ENCODE measurements at regions not wholly inside any gene's neighbourhood (a gene's known extent, or its start where the extent isn't known, plus 50 kb on each side); places are given as distances from the start of the nearest gene placed in this dataset.

DNA sequence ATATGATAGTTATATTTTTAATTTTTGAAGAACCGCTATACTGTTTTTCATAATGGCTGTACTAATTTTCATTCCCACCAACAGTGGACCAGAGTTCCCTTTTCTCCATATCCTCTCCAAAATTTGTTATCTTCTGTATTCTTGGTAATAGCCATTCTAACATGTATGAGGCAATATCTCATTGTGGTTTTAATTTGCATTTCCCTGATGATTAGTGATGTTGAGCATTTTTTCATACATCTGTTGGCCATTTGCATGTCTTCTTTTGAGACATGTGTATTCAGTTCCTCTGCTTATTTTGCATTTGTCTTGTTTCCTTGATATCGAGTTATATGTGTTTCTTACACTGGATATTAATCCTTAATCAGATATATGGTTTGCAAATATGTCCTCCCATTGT, 770.8 kb upstream of the MBL2 start:
- Histone ChIP-seq H3K9me3 (ENCODE audit: control insufficient read depth, low read length) (peaks cover 3% of the 10 kb centered on the region), H3K9ac (ENCODE audit: extremely low read depth, low read length, poor library complexity, severe bottlenecking) (no peak overlapping the region), H3K27me3 (ENCODE audit: control insufficient read depth, insufficient read depth, low read length, poor library complexity, severe bottlenecking) (no peaks in the 10 kb centered on the region), H3K4me1 (ENCODE audit: control insufficient read depth, insufficient read depth, low read length) (no peaks in the 10 kb centered on the region), H3K27ac (ENCODE audit: low read depth, low read length) (no peak overlapping the region), H3K4me3 (ENCODE audit: low read length) (no peak overlapping the region), H3K36me3 (ENCODE audit: control insufficient read depth, insufficient read depth, low read length) (no peaks in the 10 kb centered on the region)
- no peak for DNase-seq
- 86 to 95% methylated on average over 1 to 2 of the region's 2 CpGs for WGBS, 2 experiments (ENCODE audit: insufficient coverage in 1 of 2, insufficient read length in 1 of 2)
- TF ChIP-seq, protein P1, sequence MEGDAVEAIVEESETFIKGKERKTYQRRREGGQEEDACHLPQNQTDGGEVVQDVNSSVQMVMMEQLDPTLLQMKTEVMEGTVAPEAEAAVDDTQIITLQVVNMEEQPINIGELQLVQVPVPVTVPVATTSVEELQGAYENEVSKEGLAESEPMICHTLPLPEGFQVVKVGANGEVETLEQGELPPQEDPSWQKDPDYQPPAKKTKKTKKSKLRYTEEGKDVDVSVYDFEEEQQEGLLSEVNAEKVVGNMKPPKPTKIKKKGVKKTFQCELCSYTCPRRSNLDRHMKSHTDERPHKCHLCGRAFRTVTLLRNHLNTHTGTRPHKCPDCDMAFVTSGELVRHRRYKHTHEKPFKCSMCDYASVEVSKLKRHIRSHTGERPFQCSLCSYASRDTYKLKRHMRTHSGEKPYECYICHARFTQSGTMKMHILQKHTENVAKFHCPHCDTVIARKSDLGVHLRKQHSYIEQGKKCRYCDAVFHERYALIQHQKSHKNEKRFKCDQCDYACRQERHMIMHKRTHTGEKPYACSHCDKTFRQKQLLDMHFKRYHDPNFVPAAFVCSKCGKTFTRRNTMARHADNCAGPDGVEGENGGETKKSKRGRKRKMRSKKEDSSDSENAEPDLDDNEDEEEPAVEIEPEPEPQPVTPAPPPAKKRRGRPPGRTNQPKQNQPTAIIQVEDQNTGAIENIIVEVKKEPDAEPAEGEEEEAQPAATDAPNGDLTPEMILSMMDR (conservative IDR thresholded peaks at IDR 0.05) = no peak
- Mint-ChIP-seq H3K4me1 (no peaks in the 10 kb centered on the region), H3K27ac (no peak overlapping the region), H3K4me3 (no peak overlapping the region), H3K36me3 (ENCODE audit: low read depth) (peaks cover 5% of the 10 kb centered on the region), H3K27me3 (ENCODE audit: insufficient read depth) (no peaks in the 10 kb centered on the region), H3K9me3 (peaks cover 7% of the 10 kb centered on the region)

DNA sequence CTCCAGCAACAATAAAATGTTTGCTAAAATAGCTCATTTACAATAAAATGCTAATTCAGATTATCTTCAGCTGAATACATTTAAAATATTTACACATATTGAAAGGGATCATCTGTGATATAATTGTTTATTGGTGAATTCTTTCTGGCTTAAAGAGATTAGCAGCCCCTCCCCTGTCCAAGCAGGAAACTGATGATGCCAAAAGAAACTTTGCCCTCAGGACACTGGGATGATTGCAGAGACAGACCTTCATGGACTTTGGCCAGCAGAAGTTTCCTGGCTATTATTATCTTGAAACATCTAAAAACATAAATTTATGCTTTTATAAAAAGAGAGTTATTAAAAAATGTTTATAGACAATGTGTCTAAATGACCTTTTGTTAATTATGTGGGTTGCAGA, 764.9 kb upstream of the MBL2 start:
- TF ChIP-seq, protein P1 (conservative IDR thresholded peaks at IDR 0.05) = no peak
- no peak overlapping the region for H3K27ac Mint-ChIP-seq
- H3K27me3 Mint-ChIP-seq (ENCODE audit: insufficient read depth) = no peaks in the 10 kb centered on the region
- DNase-seq = no peak
- no peaks in the 10 kb centered on the region for H3K27me3 ChIP-seq (ENCODE audit: control insufficient read depth, insufficient read depth, low read length, poor library complexity, severe bottlenecking)
- no peak overlapping the region for H3K9ac ChIP-seq (ENCODE audit: extremely low read depth, low read length, poor library complexity, severe bottlenecking)
- H3K36me3 Mint-ChIP-seq (ENCODE audit: low read depth) = no peaks in the 10 kb centered on the region
- peaks cover 7% of the 10 kb centered on the region for H3K4me1 Mint-ChIP-seq
- H3K9me3 Mint-ChIP-seq = no peaks in the 10 kb centered on the region
- no peak overlapping the region for H3K4me3 Mint-ChIP-seq
- H3K4me1 ChIP-seq (ENCODE audit: control insufficient read depth, insufficient read depth, low read length) = peaks cover 5% of the 10 kb centered on the region
- H3K9me3 ChIP-seq (ENCODE audit: control insufficient read depth, low read length) = no peaks in the 10 kb centered on the region
- no peak overlapping the region for H3K27ac ChIP-seq (ENCODE audit: low read depth, low read length)
- no peak overlapping the region for H3K4me3 ChIP-seq (ENCODE audit: low read length)
- no peaks in the 10 kb centered on the region for H3K36me3 ChIP-seq (ENCODE audit: control insufficient read depth, insufficient read depth, low read length)

DNA sequence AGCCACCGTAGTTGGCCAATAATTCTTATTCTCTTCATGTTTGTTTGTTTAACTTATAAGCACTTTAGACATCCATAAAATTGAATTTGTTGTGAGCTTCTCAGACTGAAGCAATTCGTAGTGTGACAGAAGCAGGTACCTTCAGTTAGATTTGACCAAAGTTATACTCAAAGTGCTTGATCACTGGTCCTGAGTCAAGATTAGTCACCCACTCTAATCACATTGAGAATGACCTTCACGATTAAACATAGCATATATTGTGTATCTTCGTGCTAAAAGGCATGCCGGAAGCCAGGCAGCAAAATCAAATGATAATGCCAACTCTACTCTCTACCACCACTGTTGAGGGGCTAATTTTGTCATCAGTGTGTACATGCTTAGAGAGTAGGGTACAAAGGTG, 763.7 kb upstream of the MBL2 start:
- TF ChIP-seq, protein P1 (conservative IDR thresholded peaks at IDR 0.05) = no peak
- Histone ChIP-seq H3K27ac (ENCODE audit: low read depth, low read length) (no peak overlapping the region), H3K9ac (ENCODE audit: extremely low read depth, low read length, poor library complexity, severe bottlenecking) (no peak overlapping the region), H3K27me3 (ENCODE audit: control insufficient read depth, insufficient read depth, low read length, poor library complexity, severe bottlenecking) (no peaks in the 10 kb centered on the region), H3K36me3 (ENCODE audit: control insufficient read depth, insufficient read depth, low read length) (no peaks in the 10 kb centered on the region), H3K4me3 (ENCODE audit: low read length) (no peak overlapping the region), H3K4me1 (ENCODE audit: control insufficient read depth, insufficient read depth, low read length) (peaks cover 5% of the 10 kb centered on the region), H3K9me3 (ENCODE audit: control insufficient read depth, low read length) (no peaks in the 10 kb centered on the region)
- Mint-ChIP-seq H3K36me3 (ENCODE audit: low read depth) (no peaks in the 10 kb centered on the region), H3K4me1 (peaks cover 7% of the 10 kb centered on the region), H3K4me3 (no peak overlapping the region), H3K9me3 (no peaks in the 10 kb centered on the region), H3K27ac (no peak overlapping the region), H3K27me3 (ENCODE audit: insufficient read depth) (no peaks in the 10 kb centered on the region)
- DNase-seq = no peak
- WGBS, 2 experiments (ENCODE audit: insufficient coverage in 1 of 2, insufficient read length in 1 of 2) = 90 to 95% methylated on average over 2 to 5 of the region's 5 CpGs

Measured in endodermal cell (in vitro differentiated cells).